ENCODE measurements at regions not wholly inside any gene's neighbourhood (a gene's known extent, or its start where the extent isn't known, plus 50 kb on each side); places are given as distances from the start of the nearest gene placed in this dataset.

DNA sequence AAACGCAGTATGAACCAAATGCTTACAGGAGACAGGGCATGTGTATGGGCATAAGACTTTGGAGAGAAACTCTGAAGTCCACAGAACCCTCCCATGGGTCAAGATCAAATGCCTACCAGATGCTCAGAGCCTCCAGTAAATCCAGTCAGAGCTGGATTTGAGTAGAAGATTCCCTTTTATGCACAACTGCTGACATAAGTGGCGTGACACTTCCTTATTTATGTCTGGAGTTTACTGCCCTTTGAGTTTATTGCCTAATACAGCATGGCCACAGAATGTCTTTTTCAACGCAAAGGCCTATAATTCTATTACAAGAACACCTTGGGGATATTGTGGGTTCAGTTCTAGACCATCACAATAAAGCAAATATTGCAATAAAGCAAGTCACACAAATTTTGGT is 220.0 kb upstream of the FOXQ1 start:
- no peak overlapping the region for H3K27ac ChIP-seq
- 74% methylated on average over 3 of the region's 3 CpGs for WGBS (ENCODE audit: insufficient coverage, low coverage, low lambda C conversion rate, missing lambda C conversion rate)
- TF ChIP-seq CTCF (IDR thresholded peaks at IDR 0.05) (no peak), POLR2A (IDR thresholded peaks at IDR 0.05) (no peak)
- H3K4me1 ChIP-seq: no peaks in the 10 kb centered on the region
- ATAC-seq (no peak), DNase-seq (no peak)
- no peak overlapping the region for H3K4me3 ChIP-seq
- no peaks in the 10 kb centered on the region for H3K27me3 ChIP-seq
- H3K9me3 ChIP-seq: no peaks in the 10 kb centered on the region
- H3K36me3 ChIP-seq: no peaks in the 10 kb centered on the region
- intact Hi-C loops (cut with DNase I): no loop called here

DNA sequence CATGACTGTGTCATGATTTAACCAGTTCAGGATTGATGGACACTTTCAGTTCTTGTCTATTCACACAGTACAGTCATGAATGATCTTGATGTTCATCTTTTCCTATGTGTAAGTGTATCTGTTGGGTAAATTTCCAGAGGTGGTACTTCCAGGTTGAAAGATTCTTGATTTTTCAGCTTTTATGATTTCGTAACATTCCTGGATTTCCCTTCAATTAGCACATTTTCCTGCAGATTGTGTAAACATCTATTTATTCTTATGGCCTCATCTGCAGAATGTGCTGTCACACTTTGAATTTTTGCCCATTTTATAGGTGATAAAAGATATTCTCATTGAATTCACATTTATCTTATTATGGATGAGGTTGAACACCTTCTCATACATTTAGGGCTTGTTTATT is 222.0 kb upstream of the FOXQ1 start:
- Histone ChIP-seq H3K27me3 (no peaks in the 10 kb centered on the region), H3K27ac (no peak overlapping the region), H3K36me3 (no peaks in the 10 kb centered on the region), H3K4me3 (no peak overlapping the region), H3K9me3 (no peaks in the 10 kb centered on the region), H3K4me1 (no peaks in the 10 kb centered on the region)
- no peak for TF ChIP-seq POLR2A (IDR thresholded peaks at IDR 0.05)
- TF ChIP-seq CTCF (IDR thresholded peaks at IDR 0.05): no peak
- peak in 1 of 4 donors; percentile 26 for ATAC-seq
- intact Hi-C loops (cut with DNase I): no loop called here
- 58% methylated on average over 1 of the region's 1 CpG for WGBS (ENCODE audit: insufficient coverage, low coverage, low lambda C conversion rate, missing lambda C conversion rate)
- DNase-seq: no peak

DNA sequence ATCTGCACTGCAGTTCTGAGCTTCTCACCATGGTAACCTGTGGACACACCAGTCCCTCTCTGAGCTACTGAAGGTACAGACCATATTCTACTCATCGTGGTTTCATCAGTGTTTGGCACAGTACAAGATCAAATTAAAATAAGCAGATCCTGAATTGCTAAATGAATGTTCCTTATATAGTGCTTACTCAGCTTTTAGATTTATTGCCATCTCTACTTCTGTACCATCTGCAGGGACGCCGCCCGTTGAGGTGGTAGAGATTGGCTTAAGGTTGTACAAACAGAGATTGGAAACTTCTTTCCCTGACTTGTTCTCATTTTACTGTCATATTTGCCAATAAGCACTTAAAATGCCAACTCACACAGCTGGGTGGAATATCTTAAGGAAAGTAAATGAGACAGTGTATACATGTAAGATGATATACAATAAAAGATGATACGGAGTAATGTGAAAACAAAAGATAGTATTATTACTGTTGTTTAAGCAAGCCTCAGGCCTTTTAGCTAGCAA is 223.4 kb upstream of the FOXQ1 start:
- ATAC-seq: no peak
- 88% methylated on average over 5 of the region's 5 CpGs for WGBS (ENCODE audit: insufficient coverage, low coverage, low lambda C conversion rate, missing lambda C conversion rate)

DNA sequence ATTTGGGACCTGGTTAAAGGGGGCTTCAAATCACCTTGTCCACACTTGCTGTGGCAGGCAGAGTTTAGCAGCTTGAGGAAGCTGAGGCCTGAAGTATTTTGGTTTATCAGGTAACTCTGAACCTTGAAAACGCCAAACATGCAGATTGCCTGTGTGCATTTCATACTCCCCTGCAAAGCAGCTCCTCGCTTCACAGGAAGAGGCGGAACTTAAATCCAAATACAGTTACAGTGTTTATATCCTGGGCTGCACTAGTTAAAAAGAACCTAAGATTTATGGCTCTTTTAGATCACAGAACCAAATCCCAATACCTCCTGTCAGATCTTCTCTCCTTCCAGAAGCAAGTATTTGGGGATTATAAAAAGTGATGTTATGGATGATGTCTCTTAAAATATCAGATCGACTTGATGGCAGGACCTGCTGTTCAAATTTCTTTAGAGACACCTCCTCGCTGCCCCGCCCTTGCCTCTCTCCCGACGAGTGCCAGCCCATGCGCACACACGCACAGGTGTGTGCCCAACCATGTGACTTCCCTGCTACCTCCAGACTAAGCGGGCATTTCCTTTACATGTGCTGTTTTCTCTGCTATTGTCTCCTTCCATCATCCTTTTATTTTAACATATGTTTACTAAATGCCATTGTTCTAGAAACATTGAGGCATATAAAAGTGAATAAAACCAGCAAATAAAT is 224.6 kb upstream of the FOXQ1 start:
- no peaks in the 10 kb centered on the region for H3K36me3 ChIP-seq
- no peaks in the 10 kb centered on the region for H3K9me3 ChIP-seq
- WGBS (ENCODE audit: insufficient coverage, low coverage, low lambda C conversion rate, missing lambda C conversion rate): 63% methylated on average over 7 of the region's 11 CpGs
- H3K27me3 ChIP-seq: no peaks in the 10 kb centered on the region
- ATAC-seq: no peak
- no peak overlapping the region for H3K4me3 ChIP-seq
- TF ChIP-seq POLR2A (IDR thresholded peaks at IDR 0.05): no peak
- TF ChIP-seq CTCF (IDR thresholded peaks at IDR 0.05): no peak
- no peaks in the 10 kb centered on the region for H3K4me1 ChIP-seq
- intact Hi-C loops (cut with DNase I): no loop called here
- H3K27ac ChIP-seq: no peak overlapping the region
- DNase-seq: no peak

More for the DNA sequence above, 223.4 kb upstream of the FOXQ1 start:
- H3K9me3 ChIP-seq: no peaks in the 10 kb centered on the region
- DNase-seq: no peak
- intact Hi-C loops (cut with DNase I): no loop called here
- no peak overlapping the region for H3K27ac ChIP-seq
- no peaks in the 10 kb centered on the region for H3K27me3 ChIP-seq
- H3K4me3 ChIP-seq: no peak overlapping the region
- no peaks in the 10 kb centered on the region for H3K36me3 ChIP-seq
- H3K4me1 ChIP-seq: no peaks in the 10 kb centered on the region
- TF ChIP-seq POLR2A (IDR thresholded peaks at IDR 0.05) (no peak), CTCF (IDR thresholded peaks at IDR 0.05) (no peak)
